Epithelial cell of proximal tubule (primary cell): ENCODE measurements at regions not wholly inside any gene's neighbourhood (a gene's known extent, or its start where the extent isn't known, plus 50 kb on each side); places are given as distances from the start of the nearest gene placed in this dataset.

Experiments
- DNase-seq: peaks from one replicate; pipeline ENCODE4 v3.0.0-alpha.2; 2011; ENCODE audit warnings: low read depth
- H3K4me3 ChIP-seq: 2 replicates; pipeline ENCODE4 v1.5.1; 2011; ENCODE audit warnings: low read depth, mild to moderate bottlenecking, low read length
- TF ChIP-seq, protein P1 (sequence below): conservative IDR thresholded peaks from 2 replicates; pipeline ENCODE4 v1.5.1; 2012; ENCODE audit warnings: low read depth, mild to moderate bottlenecking, low read length

DNA sequence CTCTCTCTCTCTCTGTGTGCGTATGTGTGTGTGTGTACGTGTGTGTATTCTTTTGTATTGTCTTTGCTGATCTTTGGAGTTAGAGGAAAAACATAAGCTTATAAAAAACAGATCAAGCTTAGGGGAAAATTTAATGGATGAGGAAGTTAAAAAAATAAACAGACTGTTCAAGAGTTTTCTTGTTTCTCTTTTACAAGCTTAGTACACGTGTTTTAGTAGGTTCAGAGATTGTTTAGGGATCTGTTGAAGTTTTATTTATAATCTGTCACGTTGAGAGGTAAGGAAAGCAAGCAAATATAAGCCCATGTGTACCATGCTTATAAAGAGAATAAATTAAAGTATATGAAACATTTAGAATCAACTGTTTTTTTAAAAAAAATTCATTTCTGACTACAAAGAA, 1470.3 kb upstream of the NUDT12 start:
- no peak overlapping the region for H3K4me3 ChIP-seq
- no peak for DNase-seq
- TF ChIP-seq, protein P1, sequence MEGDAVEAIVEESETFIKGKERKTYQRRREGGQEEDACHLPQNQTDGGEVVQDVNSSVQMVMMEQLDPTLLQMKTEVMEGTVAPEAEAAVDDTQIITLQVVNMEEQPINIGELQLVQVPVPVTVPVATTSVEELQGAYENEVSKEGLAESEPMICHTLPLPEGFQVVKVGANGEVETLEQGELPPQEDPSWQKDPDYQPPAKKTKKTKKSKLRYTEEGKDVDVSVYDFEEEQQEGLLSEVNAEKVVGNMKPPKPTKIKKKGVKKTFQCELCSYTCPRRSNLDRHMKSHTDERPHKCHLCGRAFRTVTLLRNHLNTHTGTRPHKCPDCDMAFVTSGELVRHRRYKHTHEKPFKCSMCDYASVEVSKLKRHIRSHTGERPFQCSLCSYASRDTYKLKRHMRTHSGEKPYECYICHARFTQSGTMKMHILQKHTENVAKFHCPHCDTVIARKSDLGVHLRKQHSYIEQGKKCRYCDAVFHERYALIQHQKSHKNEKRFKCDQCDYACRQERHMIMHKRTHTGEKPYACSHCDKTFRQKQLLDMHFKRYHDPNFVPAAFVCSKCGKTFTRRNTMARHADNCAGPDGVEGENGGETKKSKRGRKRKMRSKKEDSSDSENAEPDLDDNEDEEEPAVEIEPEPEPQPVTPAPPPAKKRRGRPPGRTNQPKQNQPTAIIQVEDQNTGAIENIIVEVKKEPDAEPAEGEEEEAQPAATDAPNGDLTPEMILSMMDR: no peak

DNA sequence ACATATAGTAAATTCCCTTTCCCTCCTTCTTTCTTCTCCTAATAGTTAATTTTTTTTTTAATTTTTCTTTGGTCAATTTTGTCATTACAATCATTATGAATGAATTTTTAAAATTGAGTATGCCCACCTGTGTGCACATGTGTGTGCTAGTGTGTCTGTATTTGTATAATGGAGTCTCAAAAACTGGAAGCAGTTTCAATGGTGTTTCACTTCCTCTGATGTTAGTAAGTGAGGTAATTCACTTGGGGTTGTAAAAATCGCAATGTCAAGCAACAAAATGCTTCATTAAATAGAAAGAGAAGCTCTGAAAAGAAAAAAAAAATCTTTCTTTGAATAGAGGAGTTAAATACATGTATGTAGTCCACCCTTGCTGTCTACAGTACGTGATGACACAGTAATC, 1467.6 kb upstream of the NUDT12 start:
- no peak for DNase-seq
- TF ChIP-seq, protein P1: no peak
- H3K4me3 ChIP-seq: no peak overlapping the region

- no peak overlapping the region for H3K4me3 ChIP-seq
- TF ChIP-seq, protein P1: no peak
- DNase-seq: no peak
These were observed 1452.5 kb upstream of the NUDT12 start for GRCh38 chr5:105015098-105015497.

GRCh38 chr5:104998572-104998971, 1436.0 kb upstream of the NUDT12 start:
- TF ChIP-seq, protein P1: no peak
- no peak for DNase-seq
- no peak overlapping the region for H3K4me3 ChIP-seq

DNA sequence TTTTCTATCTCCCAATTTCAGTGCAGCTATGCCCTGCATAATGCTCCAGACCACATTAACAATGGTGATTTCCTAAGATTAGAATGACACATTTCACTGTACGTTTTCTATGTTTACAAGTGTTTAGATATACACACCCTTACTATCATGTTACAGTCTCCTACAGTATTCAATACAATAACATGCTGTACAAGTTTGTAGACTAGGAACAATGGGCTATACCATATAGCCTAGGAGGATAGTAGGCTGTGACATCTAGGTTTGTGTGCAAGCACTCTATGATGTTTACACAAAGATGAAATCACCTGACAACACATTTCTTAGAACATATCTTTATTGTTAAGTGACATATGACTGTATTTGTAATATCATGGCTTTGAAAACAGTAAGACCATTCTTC, 1435.6 kb upstream of the NUDT12 start:
- TF ChIP-seq, protein P1: no peak
- no peak overlapping the region for H3K4me3 ChIP-seq
- DNase-seq: no peak

- TF ChIP-seq, protein P1: no peak
- no peak overlapping the region for H3K4me3 ChIP-seq
- DNase-seq: no peak
These were observed 1424.5 kb upstream of the NUDT12 start for GRCh38 chr5:104987074-104987473.

GRCh38 chr5:104977529-104977928, 1414.9 kb upstream of the NUDT12 start:
- DNase-seq: no peak
- no peak overlapping the region for H3K4me3 ChIP-seq
- TF ChIP-seq, protein P1: no peak
